GM18511 (cell line): ENCODE measurements at regions not wholly inside any gene's neighbourhood (a gene's known extent, or its start where the extent isn't known, plus 50 kb on each side); places are given as distances from the start of the nearest gene placed in this dataset.

ENCODE experiments used
- ATAC-seq: cut with Tn5 transposase; IDR thresholded peaks from one replicate; pipeline ENCODE4 v1.9.1; 2021; ENCODE audit warnings: mild to moderate bottlenecking, moderate library complexity; ENCODE audit not compliant: unreplicated experiment

DNA sequence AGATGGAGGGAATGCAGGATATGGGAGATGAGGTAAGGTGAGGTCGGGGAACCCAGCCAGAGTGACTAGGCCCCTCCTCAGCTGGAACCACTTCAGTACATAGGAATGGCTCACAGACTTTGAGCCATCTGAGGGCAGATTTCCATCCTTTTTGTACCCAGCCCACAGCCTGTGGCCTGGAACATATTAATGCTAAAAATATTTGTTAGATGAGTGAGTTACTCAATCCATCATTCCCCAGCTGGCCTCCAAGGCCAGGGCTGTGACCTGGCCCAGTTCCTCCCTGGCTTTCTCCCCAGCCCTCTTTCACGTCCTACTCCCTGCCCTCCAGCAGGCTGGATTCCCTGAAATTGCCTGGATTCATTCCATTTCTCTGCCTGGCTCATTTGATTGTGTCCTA is 57.2 kb upstream of the PRDM11 start:
- ATAC-seq = no peak

DNA sequence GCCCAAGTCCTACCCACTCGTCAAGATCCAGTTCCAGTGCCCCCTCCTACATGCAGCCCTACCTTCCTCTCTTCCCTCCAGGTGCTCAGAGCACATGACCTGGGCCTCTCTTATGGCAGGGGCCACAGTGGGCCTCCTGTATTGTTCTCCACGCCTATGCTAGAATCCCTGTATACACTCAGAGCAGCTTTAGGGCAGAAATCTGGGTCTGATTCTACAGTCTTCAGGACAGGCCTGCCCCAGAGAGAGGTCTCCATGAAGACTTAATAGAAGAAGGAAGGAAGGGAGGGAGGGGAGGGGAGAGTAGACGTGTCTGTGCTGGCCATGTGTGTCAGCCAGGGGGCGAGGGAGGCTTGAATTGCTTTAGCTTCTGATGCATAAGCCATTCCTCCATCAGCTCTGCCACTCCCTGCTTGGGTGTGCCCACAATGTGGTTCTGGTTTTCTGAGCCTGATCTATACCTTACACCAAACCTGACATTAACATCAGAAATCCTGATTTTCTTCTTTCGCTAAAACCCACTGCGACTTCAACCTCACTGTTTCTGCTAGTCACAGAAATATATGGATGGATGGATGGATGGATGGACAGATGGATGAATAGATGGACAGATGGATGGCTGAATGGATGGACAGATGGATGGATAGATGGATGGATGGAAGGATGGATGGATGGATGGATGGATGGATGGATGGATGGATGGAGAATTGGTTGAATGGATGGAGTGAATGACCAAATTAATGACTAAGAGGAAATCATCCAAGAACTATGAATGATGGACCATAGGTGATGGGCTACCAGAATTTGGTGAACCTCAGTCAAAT is 56.6 kb upstream of the PRDM11 start:
- no peak for ATAC-seq

GRCh38 chr11:45090607-45091006 is 55.8 kb upstream of the PRDM11 start:
- no peak for ATAC-seq

GRCh38 chr11:45091563-45092403 is 54.7 kb upstream of the PRDM11 start:
- no peak for ATAC-seq

DNA sequence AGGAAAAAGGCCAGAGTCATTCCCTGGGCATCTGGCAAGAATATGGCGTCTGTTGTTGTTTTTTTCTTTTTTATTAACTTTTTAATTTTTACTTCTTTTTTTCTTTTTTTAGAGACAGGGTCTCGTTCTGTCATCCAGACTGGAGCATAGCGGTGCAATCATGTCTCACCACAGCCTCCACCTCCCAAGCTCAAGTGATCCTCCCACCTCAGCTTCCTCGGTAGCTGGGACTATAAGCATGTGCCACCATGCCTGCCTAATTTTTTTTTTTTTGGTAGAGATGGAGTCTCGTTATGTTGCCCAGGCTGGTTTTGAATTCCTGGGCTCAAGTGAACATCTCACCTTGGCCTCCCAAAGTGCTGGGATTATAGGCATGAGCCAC is 54.0 kb upstream of the PRDM11 start:
- ATAC-seq = no peak

- ATAC-seq = no peak
Measured at GRCh38 chr11:45092901-45093760, 53.3 kb upstream of the PRDM11 start.

- ATAC-seq = no peak
Measured at GRCh38 chr11:45093761-45094455, 52.5 kb upstream of the PRDM11 start.

GRCh38 chr11:45094958-45095690 is 51.3 kb upstream of the PRDM11 start:
- ATAC-seq = no peak

GRCh38 chr11:45095691-45096010 is 50.8 kb upstream of the PRDM11 start:
- no peak for ATAC-seq

DNA sequence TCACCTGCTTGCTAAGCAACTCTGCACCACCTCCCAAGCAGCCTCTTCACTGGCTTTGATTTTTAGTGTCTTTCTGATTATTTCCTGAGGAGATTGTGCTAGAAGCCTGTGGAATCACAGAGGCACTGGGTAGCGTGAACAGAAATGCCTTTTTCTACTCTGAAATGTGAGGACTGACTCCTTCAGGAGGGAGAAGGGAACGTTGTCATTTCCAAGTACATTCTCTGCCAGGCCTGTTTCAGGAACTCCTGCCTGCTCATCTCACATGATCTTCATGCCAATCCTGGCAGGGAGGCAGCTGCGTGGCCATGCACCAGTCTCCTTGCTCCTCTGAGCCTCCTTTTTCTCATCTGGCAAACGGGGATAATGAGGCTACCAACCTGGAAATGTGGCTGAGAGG is 49.8 kb upstream of the PRDM11 start:
- no peak for ATAC-seq
